Liver (tissue), 8 donors: ENCODE measurements at regions not wholly inside any gene's neighbourhood (a gene's known extent, or its start where the extent isn't known, plus 50 kb on each side); places are given as distances from the start of the nearest gene placed in this dataset.

Experiments
- DNase-seq: peaks from one replicate; pipeline ENCODE4 v3.0.0-alpha.2; 2017; ENCODE audit warnings: low spot score
- H3K27ac ChIP-seq, 2 donors: one replicate each; pipeline ENCODE4 v1.7.0; 2013; ENCODE audit warnings: inconsistent platforms in 2 of 2, low read length in 2 of 2, control low read depth in 1 of 2, low read depth in 1 of 2, mild to moderate bottlenecking in 1 of 2
- H3K27me3 ChIP-seq, 4 donors: one replicate each; pipeline versions ENCODE4 v1.6.1 to v1.7.0; 2013; ENCODE audit warnings: low read length in 3 of 4, inconsistent platforms in 1 of 4, mild to moderate bottlenecking in 1 of 4, moderate library complexity in 1 of 4; ENCODE audit not compliant: control insufficient read depth in 4 of 4, insufficient read depth in 4 of 4
- H3K36me3 ChIP-seq, 4 donors: one replicate each; pipeline versions ENCODE4 v1.6.1 to v1.7.0; 2013; ENCODE audit warnings: low read length in 3 of 4, mild to moderate bottlenecking in 3 of 4, low read depth in 1 of 4, moderate library complexity in 1 of 4; ENCODE audit not compliant: control insufficient read depth in 4 of 4, insufficient read depth in 3 of 4
- H3K4me1 ChIP-seq, 4 donors: one replicate each; pipeline versions ENCODE4 v1.6.1 to v1.7.0; 2013; ENCODE audit warnings: low read length in 3 of 4, mild to moderate bottlenecking in 3 of 4, moderate library complexity in 1 of 4; ENCODE audit not compliant: control insufficient read depth in 4 of 4, insufficient read depth in 4 of 4
- H3K4me3 ChIP-seq, 3 donors: one replicate each; pipeline versions ENCODE4 v1.6.1 to v1.7.0; 2013; ENCODE audit warnings: low read length in 3 of 3, control low read depth in 1 of 3, low read depth in 1 of 3, mild to moderate bottlenecking in 1 of 3
- H3K9ac ChIP-seq, 2 donors: one replicate each; pipeline ENCODE4 v1.7.0; 2013; ENCODE audit warnings: low read length in 2 of 2, mild to moderate bottlenecking in 2 of 2, moderate library complexity in 2 of 2, control low read depth in 1 of 2, low read depth in 1 of 2
- H3K9me3 ChIP-seq, 4 donors: one replicate each; pipeline versions ENCODE4 v1.6.1 to v1.7.0; 2013; ENCODE audit warnings: low read length in 3 of 4; ENCODE audit not compliant: control insufficient read depth in 4 of 4
- ATF3 ChIP-seq: IDR thresholded peaks from 2 replicates; pipeline ENCODE4 v1.6.1; 2016; ENCODE audit warnings: antibody characterized with exemption
- CTCF ChIP-seq: fragments of 150-350 bp; IDR thresholded peaks from 2 replicates; pipeline ENCODE4 v1.5.1; 2017; ENCODE audit warnings: improper control_type of control experiment, low read depth, low read length; ENCODE audit not compliant: missing input control
- EGR1 ChIP-seq, 2 donors: IDR thresholded peaks; 2 replicates each; pipeline ENCODE4 v1.6.1; 2016 to 2018; ENCODE audit warnings: antibody characterized with exemption in 2 of 2, low read depth in 2 of 2
- FOXA1 ChIP-seq: IDR thresholded peaks from 2 replicates; pipeline ENCODE4 v1.6.1; 2016; ENCODE audit warnings: antibody characterized with exemption
- FOXA2 ChIP-seq: IDR thresholded peaks from 2 replicates; pipeline ENCODE4 v1.6.1; 2016; ENCODE audit warnings: antibody characterized with exemption
- HNF4A ChIP-seq, 2 donors: conservative IDR thresholded peaks; 2 replicates each; pipeline ENCODE4 v1.6.1; 2016; ENCODE audit warnings: antibody characterized with exemption in 2 of 2, mild to moderate bottlenecking in 2 of 2
- HNF4G ChIP-seq: IDR thresholded peaks from 2 replicates; pipeline ENCODE4 v1.6.1; 2016; ENCODE audit warnings: antibody characterized with exemption
- JUND ChIP-seq, 2 donors: IDR thresholded peaks; 2 replicates each; pipeline ENCODE4 v1.6.1; 2016; ENCODE audit warnings: antibody characterized with exemption in 2 of 2
- MAX ChIP-seq: IDR thresholded peaks from 2 replicates; pipeline ENCODE4 v1.6.1; 2016; ENCODE audit warnings: antibody characterized with exemption
- NR2F2 ChIP-seq: IDR thresholded peaks from 2 replicates; pipeline ENCODE4 v1.6.1; 2016; ENCODE audit warnings: antibody characterized with exemption
- RAD21 ChIP-seq, 2 donors: IDR thresholded peaks; 2 replicates each; pipeline ENCODE4 v1.6.1; 2016; ENCODE audit warnings: antibody characterized with exemption in 2 of 2, mild to moderate bottlenecking in 2 of 2
- REST ChIP-seq: IDR thresholded peaks from 2 replicates; pipeline ENCODE4 v1.6.1; 2016; ENCODE audit warnings: antibody characterized with exemption, mild to moderate bottlenecking
- RXRA ChIP-seq, 2 donors: IDR thresholded peaks; 2 replicates each; pipeline ENCODE4 v1.6.1; 2017 to 2018; ENCODE audit warnings: antibody characterized with exemption in 2 of 2, mild to moderate bottlenecking in 1 of 2
- SP1 ChIP-seq: IDR thresholded peaks from 2 replicates; pipeline ENCODE4 v1.6.1; 2018; ENCODE audit warnings: antibody characterized with exemption, mild to moderate bottlenecking
- TAF1 ChIP-seq: conservative IDR thresholded peaks from 2 replicates; pipeline ENCODE4 v1.6.1; 2016; ENCODE audit warnings: antibody characterized with exemption, mild to moderate bottlenecking
- YY1 ChIP-seq: IDR thresholded peaks from 2 replicates; pipeline ENCODE4 v1.6.1; 2016; ENCODE audit warnings: antibody characterized with exemption, mild to moderate bottlenecking
- ZBTB33 ChIP-seq: IDR thresholded peaks from 2 replicates; pipeline ENCODE4 v1.6.1; 2016; ENCODE audit warnings: antibody characterized with exemption
- WGBS: extraction: QIAGEN DNeasy Blood & Tissue Kit; methylation state at CpG from one replicate; pipeline ENCODE4 v1.1.7; 2013; 5-methylcytosine and 5-hydroxymethylcytosine counted together
- donor health status: healthy.
- donor health status: healthy.
- donor health status: healthy.
- donor health status: healthy.
- donor health status: healthy.

- 68% methylated on average over 4 of the region's 4 CpGs for WGBS
- Histone ChIP-seq H3K9ac (no peak overlapping the region), H3K9me3 (no peaks in the 10 kb centered on the region), H3K4me1 (no peaks in the 10 kb centered on the region), H3K36me3 (no peaks in the 10 kb centered on the region), H3K27me3 (peaks cover 0 to 5% (median 0%) of the 10 kb centered on the region in 4 donors), H3K27ac (no peak overlapping the region), H3K4me3 (no peak overlapping the region)
- TF ChIP-seq JUND (IDR thresholded peaks at IDR 0.05) (no peak), CTCF (no peak), YY1 (no peak), HNF4G (no peak), ZBTB33 (no peak), ATF3 (no peak), FOXA2 (no peak), FOXA1 (no peak), RXRA (IDR thresholded peaks at IDR 0.05) (no peak)
- DNase-seq = no peak
Measured at GRCh38 chr3:22239011-22239410, 488.0 kb upstream of the ZNF385D start.

GRCh38 chr3:22241110-22241509 is 490.1 kb upstream of the ZNF385D start:
- Histone ChIP-seq H3K27ac (no peak overlapping the region), H3K4me1 (no peaks in the 10 kb centered on the region), H3K36me3 (no peaks in the 10 kb centered on the region), H3K9ac (no peak overlapping the region), H3K4me3 (no peak overlapping the region), H3K27me3 (peaks cover 0 to 5% (median 0%) of the 10 kb centered on the region in 4 donors), H3K9me3 (no peaks in the 10 kb centered on the region)
- TF ChIP-seq JUND (IDR thresholded peaks at IDR 0.05) (no peak), EGR1 (IDR thresholded peaks at IDR 0.05; ENCODE audit: low read depth in 2 of 2) (no peak), RAD21 (IDR thresholded peaks at IDR 0.05) (no peak), NR2F2 (no peak), TAF1 (no peak), CTCF (no peak), ATF3 (no peak), HNF4G (no peak), MAX (no peak), HNF4A (conservative IDR thresholded peaks at IDR 0.05) (no peak), FOXA2 (no peak), SP1 (no peak), REST (no peak), RXRA (IDR thresholded peaks at IDR 0.05) (no peak)
- 71% methylated on average over 2 of the region's 2 CpGs for WGBS
- DNase-seq = no peak
